GM12878 (cell line): ENCODE measurements at regions not wholly inside any gene's neighbourhood (a gene's known extent, or its start where the extent isn't known, plus 50 kb on each side); places are given as distances from the start of the nearest gene placed in this dataset.

Source experiments
- ATAC-seq: fragments of 200-7000 bp; cut with Tn5 transposase; 3 replicates; pipeline ENCODE4 v1.9.1; 2020; ENCODE audit warnings: mild to moderate bottlenecking, moderate library complexity
- BruUV-seq: library from RNA; stranded (reverse); fragments of 400-500 nt; replicated peaks from 2 replicates; lab custom pipeline; 2021; lab: Mats Ljungman, UMichigan
- CTCF ChIA-PET: fragments of 300-600 bp; sonication (Branson Sonifier 250); formaldehyde crosslinking; extraction: SDS; loops from one replicate; lab custom pipeline; 2021; ENCODE audit warnings: inconsistent platforms; lab: Yijun Ruan, JAX
- POLR2A ChIA-PET: fragments of 350-600 bp; formaldehyde crosslinking; extraction: SDS; loops from one replicate; lab custom pipeline; 2021; ENCODE audit warnings: inconsistent platforms; lab: Charles Lee
- RAD21 ChIA-PET: fragments of 300-600 bp; sonication (Branson Sonifier 250); formaldehyde crosslinking; loops from one replicate; lab custom pipeline; 2023; ENCODE audit warnings: antibody characterized with exemption; ENCODE audit not compliant: unreplicated experiment; lab: Charles Lee
- SMC1A ChIA-PET: fragments of 300-600 bp; sonication (Branson Sonifier 250); formaldehyde crosslinking; loops from one replicate; lab custom pipeline; 2023; ENCODE audit not compliant: unreplicated experiment, uncharacterized antibody; lab: Charles Lee
- DNase-seq: peaks from one replicate; pipeline ENCODE4 v3.0.0-alpha.2; 2011; ENCODE audit warnings: low read depth, low spot score
- FAIRE-seq: peaks from 3 replicates; lab custom pipeline; 2011; peaks lifted over from hg19 to GRCh38; lab: Jason Lieb, UNC
- H2AFZ ChIP-seq: 2 replicates; pipeline ENCODE4 v1.6.0; 2011; ENCODE audit warnings: low read depth, low read length, control low read depth; ENCODE audit not compliant: control insufficient read depth
- H3K27ac ChIP-seq: 2 replicates; pipeline ENCODE4 v1.5.1; 2011; ENCODE audit warnings: control low read depth; ENCODE audit not compliant: control insufficient read depth, insufficient read depth
- H3K27me3 ChIP-seq, 2 experiments: replicated peaks in 1 of 2; 2 replicates each; pipeline versions ENCODE4 v1.6.0 to v1.6.1; 2011; ENCODE audit warnings: low read length in 1 of 2; ENCODE audit not compliant: control insufficient read depth in 2 of 2, insufficient read depth in 2 of 2
- H3K36me3 ChIP-seq, 2 experiments: 2 replicates each; pipeline ENCODE4 v1.5.1; 2011; ENCODE audit warnings: low read length in 1 of 2; ENCODE audit not compliant: control insufficient read depth in 2 of 2, insufficient read depth in 2 of 2
- H3K4me1 ChIP-seq: 2 replicates; pipeline ENCODE4 v1.6.1; 2011; ENCODE audit warnings: mild to moderate bottlenecking, low read length, moderate library complexity, mixed read lengths; ENCODE audit not compliant: control insufficient read depth, insufficient read depth
- H3K4me2 ChIP-seq: 2 replicates; pipeline ENCODE4 v1.6.0; 2011; ENCODE audit warnings: control low read depth; ENCODE audit not compliant: control insufficient read depth, insufficient read depth
- H3K4me3 ChIP-seq: fragments of 200-600 bp; sonication (generic); 2 replicates; pipeline ENCODE4 v1.5.1; 2016
- H3K79me2 ChIP-seq: 2 replicates; pipeline ENCODE4 v1.6.0; 2011; ENCODE audit warnings: low read length; ENCODE audit not compliant: control insufficient read depth, insufficient read depth
- H3K9ac ChIP-seq: 2 replicates; pipeline ENCODE4 v1.8.0; 2011; ENCODE audit warnings: low read length, control low read depth, mixed read lengths; ENCODE audit not compliant: control insufficient read depth, insufficient read depth
- H3K9me3 ChIP-seq: replicated peaks from 3 replicates; pipeline ENCODE4 v1.5.1; 2011; ENCODE audit warnings: mild to moderate bottlenecking, low read length; ENCODE audit not compliant: control insufficient read depth, insufficient read depth
- H4K20me1 ChIP-seq: 2 replicates; pipeline ENCODE4 v1.6.0; 2011; ENCODE audit not compliant: control insufficient read depth, insufficient read depth
- ETV6 ChIP-seq, 2 experiments: fragments of 450-650 bp in 1 of 2; IDR thresholded peaks in 1 of 2; conservative IDR thresholded peaks in 1 of 2; 2 replicates each; pipeline ENCODE4 v1.6.1; 2014; ENCODE audit warnings: antibody characterized with exemption in 1 of 2, borderline replicate concordance in 1 of 2, low read depth in 1 of 2, mild to moderate bottlenecking in 1 of 2, moderate library complexity in 1 of 2
- HDAC2 ChIP-seq: fragments of 200-600 bp; sonication (generic); IDR thresholded peaks from 2 replicates; pipeline ENCODE4 v1.6.1; 2017
- HDAC6 ChIP-seq: fragments of 200-600 bp; sonication (generic); IDR thresholded peaks from one replicate; pipeline ENCODE4 v1.8.0; 2017; ENCODE audit warnings: antibody characterized with exemption; ENCODE audit not compliant: unreplicated experiment
- MYC ChIP-seq: IDR thresholded peaks from 2 replicates; pipeline ENCODE4 v1.6.1; 2011; ENCODE audit warnings: mild to moderate bottlenecking, low read length, moderate library complexity, inconsistent platforms; ENCODE audit not compliant: insufficient read depth, insufficient replicate concordance, insufficient read length, severe bottlenecking
- PAX8 ChIP-seq: fragments of 450-650 bp; IDR thresholded peaks from 2 replicates; pipeline ENCODE4 v1.6.1; 2017; ENCODE audit warnings: mild to moderate bottlenecking, moderate library complexity
- RAD21 ChIP-seq: IDR thresholded peaks from 2 replicates; pipeline ENCODE4 v1.6.1; 2011; ENCODE audit warnings: mild to moderate bottlenecking, low read depth, low read length, moderate library complexity; ENCODE audit not compliant: insufficient read depth
- ZSCAN29 ChIP-seq: fragments of 450-650 bp; IDR thresholded peaks from 2 replicates; pipeline ENCODE4 v1.6.1; 2017; ENCODE audit warnings: mild to moderate bottlenecking, moderate library complexity
- WGBS: methylation state at CpG from one replicate; pipeline ENCODE4 v1.1.6; 2016; ENCODE audit warnings: low lambda C conversion rate; ENCODE audit not compliant: insufficient replicate concordance, insufficient coverage; ENCODE audit errors: missing lambda C conversion rate; 5-methylcytosine and 5-hydroxymethylcytosine counted together
- in situ Hi-C: fragments of 300-500 bp; cut with MboI; formaldehyde crosslinking; loops from 9 replicates; pipeline ENCODE4 v1.14.3; 2018; ENCODE audit warnings: mixed read lengths
- intact Hi-C: fragments of 100-400 bp; cut with micrococcal nuclease; formaldehyde crosslinking; loops from one replicate; pipeline ENCODE4 v1.14.2; 2022; ENCODE audit not compliant: unreplicated experiment
- TF ChIP-seq, protein P1 (sequence below), 3 experiments: IDR thresholded peaks in 2 of 3; conservative IDR thresholded peaks in 1 of 3; 2 replicates each; pipeline ENCODE4 v1.5.1; 2011; ENCODE audit warnings: low read depth in 3 of 3, low read length in 3 of 3, mild to moderate bottlenecking in 3 of 3, control low read depth in 2 of 3, moderate library complexity in 2 of 3, inconsistent platforms in 1 of 3, mixed read lengths in 1 of 3; ENCODE audit not compliant: control insufficient read depth in 2 of 3, insufficient read depth in 1 of 3; ENCODE audit errors: extremely low read depth in 1 of 3

DNA sequence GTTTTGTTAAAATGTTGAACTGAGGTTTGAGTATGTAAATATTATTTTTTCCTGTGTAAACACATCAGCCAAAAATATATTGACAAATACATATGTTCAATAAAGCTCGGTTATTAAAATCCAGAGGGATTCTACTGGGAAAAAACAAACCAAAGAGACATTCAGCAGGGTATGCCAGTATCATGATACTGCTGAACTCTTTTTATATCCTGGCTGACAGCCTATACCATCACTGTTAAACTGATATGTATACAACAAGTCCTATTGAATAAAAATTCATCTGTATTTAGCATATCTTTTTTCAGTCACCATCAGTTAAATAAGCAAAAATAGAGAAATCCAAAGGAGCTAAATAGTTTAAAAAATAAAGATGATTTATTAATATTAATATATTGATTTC is 71.6 kb upstream of the NEO1 start:
- Histone ChIP-seq H3K9me3 (no peaks in the 10 kb centered on the region), H3K27ac (no peak overlapping the region), H2AFZ (no peak overlapping the region), H3K27me3 (no peaks in the 10 kb centered on the region; a peak in 2 of 4 replicates), H3K36me3 (no peaks in the 10 kb centered on the region), H4K20me1 (no peaks in the 10 kb centered on the region), H3K79me2 (no peaks in the 10 kb centered on the region), H3K4me2 (no peak overlapping the region), H3K4me3 (no peak overlapping the region), H3K4me1 (no peaks in the 10 kb centered on the region), H3K9ac (no peak overlapping the region)
- intact Hi-C loops, result no loop called here
- ChIA-PET CTCF (interaction anchor here (1.4 kb wide), 1 partner anchor 14 kb away, joined by 4 read pairs; no protein-coding TSS in a partner anchor), POLR2A (no interaction called here), RAD21 (no interaction called here), SMC1A (interaction anchor here (1.2 kb wide), 1 partner anchor 259 kb away, joined by 4 read pairs; no protein-coding TSS in a partner anchor)
- in situ Hi-C loops, result no loop called here
- TF ChIP-seq RAD21 (no peak), HDAC2 (no peak), PAX8 (no peak), HDAC6 (no peak), ZSCAN29 (no peak), MYC (no peak), ETV6 (conservative IDR thresholded peaks at IDR 0.05 in 1 of 2, IDR thresholded peaks at IDR 0.05 in 1 of 2; ENCODE audit: borderline replicate concordance in 1 of 2, low read depth in 1 of 2) (no peak)
- TF ChIP-seq, protein P1, sequence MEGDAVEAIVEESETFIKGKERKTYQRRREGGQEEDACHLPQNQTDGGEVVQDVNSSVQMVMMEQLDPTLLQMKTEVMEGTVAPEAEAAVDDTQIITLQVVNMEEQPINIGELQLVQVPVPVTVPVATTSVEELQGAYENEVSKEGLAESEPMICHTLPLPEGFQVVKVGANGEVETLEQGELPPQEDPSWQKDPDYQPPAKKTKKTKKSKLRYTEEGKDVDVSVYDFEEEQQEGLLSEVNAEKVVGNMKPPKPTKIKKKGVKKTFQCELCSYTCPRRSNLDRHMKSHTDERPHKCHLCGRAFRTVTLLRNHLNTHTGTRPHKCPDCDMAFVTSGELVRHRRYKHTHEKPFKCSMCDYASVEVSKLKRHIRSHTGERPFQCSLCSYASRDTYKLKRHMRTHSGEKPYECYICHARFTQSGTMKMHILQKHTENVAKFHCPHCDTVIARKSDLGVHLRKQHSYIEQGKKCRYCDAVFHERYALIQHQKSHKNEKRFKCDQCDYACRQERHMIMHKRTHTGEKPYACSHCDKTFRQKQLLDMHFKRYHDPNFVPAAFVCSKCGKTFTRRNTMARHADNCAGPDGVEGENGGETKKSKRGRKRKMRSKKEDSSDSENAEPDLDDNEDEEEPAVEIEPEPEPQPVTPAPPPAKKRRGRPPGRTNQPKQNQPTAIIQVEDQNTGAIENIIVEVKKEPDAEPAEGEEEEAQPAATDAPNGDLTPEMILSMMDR (IDR thresholded peaks at IDR 0.05 in 2 of 3, conservative IDR thresholded peaks at IDR 0.05 in 1 of 3; ENCODE audit: control insufficient read depth in 2 of 3, extremely low read depth in 1 of 3, insufficient read depth in 1 of 3, low read depth in 3 of 3, low read length in 3 of 3), result no peak
- DNase-seq (no peak), ATAC-seq (no peak), FAIRE-seq (no peak)
- WGBS, result 36% methylated on average over 1 of the region's 1 CpG
- BruUV-seq, result no TSS peak
